Cardiac fibroblast (primary cell): ENCODE measurements at regions not wholly inside any gene's neighbourhood (a gene's known extent, or its start where the extent isn't known, plus 50 kb on each side); places are given as distances from the start of the nearest gene placed in this dataset.

Experiments used
- DNase-seq, 2 donors: peaks; one replicate each; pipeline versions ENCODE4 v3.0.0 to v3.0.0-alpha.2; 2010; ENCODE audit warnings: low read depth in 2 of 2
- H3K4me3 ChIP-seq, 2 donors: replicated peaks in 1 of 2; 1 replicate in 1 of 2; 2 replicates in 1 of 2; pipeline ENCODE4 v1.5.1; 2011; ENCODE audit warnings: low read depth in 2 of 2, low read length in 2 of 2, mild to moderate bottlenecking in 2 of 2, moderate library complexity in 1 of 2
- TF ChIP-seq, protein P1 (sequence below): IDR thresholded peaks from one replicate; pipeline ENCODE4 v1.5.1; 2011; ENCODE audit warnings: low read depth, mild to moderate bottlenecking, low read length, inconsistent platforms

DNA sequence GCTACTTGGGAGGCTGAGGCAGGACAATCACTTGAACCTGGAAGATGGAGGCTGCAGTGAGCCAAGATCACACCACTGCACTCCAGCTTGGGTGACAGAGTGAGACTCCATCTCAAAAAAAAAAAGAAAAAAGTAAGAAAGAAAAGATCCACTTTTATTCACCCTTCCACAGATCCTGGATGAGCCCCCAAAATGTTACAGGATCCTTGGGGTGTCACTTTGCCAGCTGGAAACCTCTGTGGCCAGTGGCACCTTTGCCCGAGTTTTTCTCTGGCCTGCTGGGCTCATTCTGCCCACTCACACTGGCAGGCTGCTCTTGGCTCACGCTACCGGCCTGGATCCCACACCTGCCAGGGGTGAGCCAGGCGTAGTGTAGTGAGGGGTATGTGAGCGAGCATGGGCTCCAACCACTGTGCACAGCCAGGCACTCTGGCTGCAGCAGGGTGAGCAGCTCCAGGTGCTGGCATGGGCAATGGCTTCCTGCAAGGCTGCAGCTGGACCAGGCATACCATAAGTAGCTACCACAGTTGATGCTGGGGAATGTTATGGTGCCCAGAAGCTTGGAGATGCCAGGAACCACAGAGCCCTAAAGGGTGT, 57.8 kb upstream of the C15orf39 start:
- TF ChIP-seq, protein P1, sequence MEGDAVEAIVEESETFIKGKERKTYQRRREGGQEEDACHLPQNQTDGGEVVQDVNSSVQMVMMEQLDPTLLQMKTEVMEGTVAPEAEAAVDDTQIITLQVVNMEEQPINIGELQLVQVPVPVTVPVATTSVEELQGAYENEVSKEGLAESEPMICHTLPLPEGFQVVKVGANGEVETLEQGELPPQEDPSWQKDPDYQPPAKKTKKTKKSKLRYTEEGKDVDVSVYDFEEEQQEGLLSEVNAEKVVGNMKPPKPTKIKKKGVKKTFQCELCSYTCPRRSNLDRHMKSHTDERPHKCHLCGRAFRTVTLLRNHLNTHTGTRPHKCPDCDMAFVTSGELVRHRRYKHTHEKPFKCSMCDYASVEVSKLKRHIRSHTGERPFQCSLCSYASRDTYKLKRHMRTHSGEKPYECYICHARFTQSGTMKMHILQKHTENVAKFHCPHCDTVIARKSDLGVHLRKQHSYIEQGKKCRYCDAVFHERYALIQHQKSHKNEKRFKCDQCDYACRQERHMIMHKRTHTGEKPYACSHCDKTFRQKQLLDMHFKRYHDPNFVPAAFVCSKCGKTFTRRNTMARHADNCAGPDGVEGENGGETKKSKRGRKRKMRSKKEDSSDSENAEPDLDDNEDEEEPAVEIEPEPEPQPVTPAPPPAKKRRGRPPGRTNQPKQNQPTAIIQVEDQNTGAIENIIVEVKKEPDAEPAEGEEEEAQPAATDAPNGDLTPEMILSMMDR = no peak
- no peak for DNase-seq
- no peak overlapping the region for H3K4me3 ChIP-seq

- no peak for DNase-seq
- no peak overlapping the region for H3K4me3 ChIP-seq
- TF ChIP-seq, protein P1 = no peak
These were observed 56.4 kb upstream of the C15orf39 start for GRCh38 chr15:75145027-75145841.

GRCh38 chr15:75148280-75148679, 53.4 kb upstream of the C15orf39 start:
- DNase-seq = no peak
- H3K4me3 ChIP-seq = no peak overlapping the region
- TF ChIP-seq, protein P1 = no peak

- no peak overlapping the region for H3K4me3 ChIP-seq
- peak; percentile 52 to 93 for DNase-seq
- TF ChIP-seq, protein P1 = no peak
These were observed 51.6 kb upstream of the C15orf39 start for GRCh38 chr15:75149867-75150709.

GRCh38 chr15:75151214-75152128, 50.2 kb upstream of the C15orf39 start:
- no peak overlapping the region for H3K4me3 ChIP-seq
- DNase-seq = no peak
- TF ChIP-seq, protein P1 = no peak
